HFFc6 (cell line): ENCODE measurements at regions not wholly inside any gene's neighbourhood (a gene's known extent, or its start where the extent isn't known, plus 50 kb on each side); places are given as distances from the start of the nearest gene placed in this dataset.

Experiments
- DNase-seq: peaks from one replicate; pipeline ENCODE4 v3.0.0-alpha.2; 2018
- H3K27ac Mint-ChIP-seq: 2 replicates; pipeline ENCODE4 v1.8.0; 2020; ENCODE audit warnings: mild to moderate bottlenecking, mixed read lengths
- H3K27me3 Mint-ChIP-seq: 2 replicates; pipeline ENCODE4 v1.8.0; 2021; ENCODE audit warnings: mild to moderate bottlenecking, moderate library complexity, mixed read lengths; ENCODE audit not compliant: insufficient read depth
- H3K36me3 Mint-ChIP-seq: 2 replicates; pipeline ENCODE4 v1.8.0; 2021; ENCODE audit warnings: low read depth, mixed read lengths
- H3K4me1 Mint-ChIP-seq: 2 replicates; pipeline ENCODE4 v1.8.0; 2020; ENCODE audit warnings: low read depth, mixed read lengths
- H3K4me3 Mint-ChIP-seq: 2 replicates; pipeline ENCODE4 v1.8.0; 2020; ENCODE audit warnings: mild to moderate bottlenecking, moderate library complexity, mixed read lengths
- H3K9me3 Mint-ChIP-seq: 2 replicates; pipeline ENCODE4 v1.8.0; 2020; ENCODE audit warnings: mild to moderate bottlenecking, mixed read lengths
- TF ChIP-seq, protein P1 (sequence below): fragments of 200-600 bp; sonication (generic); IDR thresholded peaks from 2 replicates; pipeline ENCODE4 v1.5.0; 2021; ENCODE audit warnings: antibody characterized with exemption, mild to moderate bottlenecking

DNA sequence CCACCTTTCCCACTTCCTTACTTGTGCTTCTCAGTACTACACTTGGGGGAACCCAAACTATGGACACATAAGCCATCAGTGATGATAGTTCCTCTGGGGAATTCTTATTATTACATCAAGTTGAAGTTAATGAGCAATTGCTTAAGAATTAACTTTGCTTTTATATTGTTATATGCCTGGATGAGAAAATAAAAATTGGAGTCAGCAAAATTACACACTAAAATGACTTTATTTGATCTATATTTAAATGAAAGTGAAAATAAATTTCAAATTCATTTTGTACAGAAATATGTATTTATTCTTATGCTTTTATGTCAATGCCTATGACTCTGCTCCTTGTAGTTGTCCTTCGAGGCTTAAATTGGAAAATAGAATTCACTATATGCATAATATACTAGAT, 149.4 kb upstream of the KCND2 start:
- H3K4me1 Mint-ChIP-seq, result no peaks in the 10 kb centered on the region
- no peaks in the 10 kb centered on the region for H3K27me3 Mint-ChIP-seq
- no peaks in the 10 kb centered on the region for H3K36me3 Mint-ChIP-seq
- H3K4me3 Mint-ChIP-seq, result no peak overlapping the region
- no peak for DNase-seq
- H3K27ac Mint-ChIP-seq, result no peak overlapping the region
- peaks cover 3% of the 10 kb centered on the region; the same call in 1 of the 2 replicates for H3K9me3 Mint-ChIP-seq
- TF ChIP-seq, protein P1, sequence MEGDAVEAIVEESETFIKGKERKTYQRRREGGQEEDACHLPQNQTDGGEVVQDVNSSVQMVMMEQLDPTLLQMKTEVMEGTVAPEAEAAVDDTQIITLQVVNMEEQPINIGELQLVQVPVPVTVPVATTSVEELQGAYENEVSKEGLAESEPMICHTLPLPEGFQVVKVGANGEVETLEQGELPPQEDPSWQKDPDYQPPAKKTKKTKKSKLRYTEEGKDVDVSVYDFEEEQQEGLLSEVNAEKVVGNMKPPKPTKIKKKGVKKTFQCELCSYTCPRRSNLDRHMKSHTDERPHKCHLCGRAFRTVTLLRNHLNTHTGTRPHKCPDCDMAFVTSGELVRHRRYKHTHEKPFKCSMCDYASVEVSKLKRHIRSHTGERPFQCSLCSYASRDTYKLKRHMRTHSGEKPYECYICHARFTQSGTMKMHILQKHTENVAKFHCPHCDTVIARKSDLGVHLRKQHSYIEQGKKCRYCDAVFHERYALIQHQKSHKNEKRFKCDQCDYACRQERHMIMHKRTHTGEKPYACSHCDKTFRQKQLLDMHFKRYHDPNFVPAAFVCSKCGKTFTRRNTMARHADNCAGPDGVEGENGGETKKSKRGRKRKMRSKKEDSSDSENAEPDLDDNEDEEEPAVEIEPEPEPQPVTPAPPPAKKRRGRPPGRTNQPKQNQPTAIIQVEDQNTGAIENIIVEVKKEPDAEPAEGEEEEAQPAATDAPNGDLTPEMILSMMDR, result no peak

- Mint-ChIP-seq H3K4me1 (no peaks in the 10 kb centered on the region), H3K27me3 (no peaks in the 10 kb centered on the region), H3K4me3 (no peak overlapping the region), H3K36me3 (no peaks in the 10 kb centered on the region), H3K27ac (no peak overlapping the region), H3K9me3 (peaks cover 38% of the 10 kb centered on the region)
- DNase-seq, result no peak
- TF ChIP-seq, protein P1, result no peak
These were observed 141.7 kb upstream of the KCND2 start for GRCh38 chr7:120131096-120131839.

DNA sequence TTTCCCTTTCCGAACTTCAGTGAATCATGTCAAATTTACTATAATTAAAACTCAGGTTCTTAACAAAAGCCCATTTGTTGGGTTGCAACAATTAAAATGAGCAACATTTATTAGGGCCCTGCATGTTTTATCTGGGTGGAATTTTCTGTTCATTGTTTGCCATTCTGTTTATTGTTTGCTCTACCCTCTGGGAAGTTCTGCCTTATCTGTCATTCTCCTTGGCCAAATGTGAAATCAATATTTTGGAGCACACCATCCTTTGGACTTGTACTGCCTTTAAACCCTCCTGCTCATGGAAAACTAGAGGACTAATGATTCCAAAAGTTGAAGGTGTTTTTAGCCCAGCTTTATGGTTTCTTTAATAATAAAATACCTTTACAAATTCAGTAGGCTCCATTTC, 134.5 kb upstream of the KCND2 start:
- TF ChIP-seq, protein P1, result no peak
- Mint-ChIP-seq H3K4me3 (no peak overlapping the region), H3K27me3 (no peaks in the 10 kb centered on the region; the same call in 1 of the 2 replicates), H3K27ac (no peak overlapping the region), H3K9me3 (peaks cover 5% of the 10 kb centered on the region), H3K4me1 (no peaks in the 10 kb centered on the region), H3K36me3 (no peaks in the 10 kb centered on the region)
- DNase-seq, result no peak

GRCh38 chr7:120156476-120156875, 116.5 kb upstream of the KCND2 start:
- H3K4me3 Mint-ChIP-seq, result no peak overlapping the region
- TF ChIP-seq, protein P1, result no peak

DNA sequence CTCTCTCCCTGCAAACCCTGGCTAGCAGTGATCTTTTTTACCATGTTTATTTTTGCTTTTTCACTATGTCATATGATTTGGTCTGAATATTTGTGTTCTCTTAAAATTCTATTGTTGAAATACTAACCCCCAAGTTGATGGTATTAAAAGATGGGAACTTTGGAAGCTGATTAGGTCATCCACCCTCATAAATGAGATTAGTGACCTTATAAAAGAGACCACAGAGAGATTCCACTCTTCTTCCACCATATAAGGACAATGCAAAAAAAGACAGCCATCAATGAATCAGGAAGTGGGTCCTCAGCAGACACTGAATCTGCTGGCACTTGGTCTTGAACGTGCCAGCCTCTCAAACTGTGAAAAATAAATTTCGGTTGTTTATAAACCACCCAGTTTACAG, 112.8 kb upstream of the KCND2 start:
- peaks cover 9% of the 10 kb centered on the region; the same call in 1 of the 2 replicates for H3K9me3 Mint-ChIP-seq
- TF ChIP-seq, protein P1, result no peak
- DNase-seq, result no peak
- H3K27me3 Mint-ChIP-seq, result no peaks in the 10 kb centered on the region
- no peak overlapping the region for H3K27ac Mint-ChIP-seq
- no peak overlapping the region for H3K4me3 Mint-ChIP-seq
- H3K4me1 Mint-ChIP-seq, result no peaks in the 10 kb centered on the region
- H3K36me3 Mint-ChIP-seq, result no peaks in the 10 kb centered on the region

More at GRCh38 chr7:120156476-120156875, 116.5 kb upstream of the KCND2 start:
- no peaks in the 10 kb centered on the region for H3K36me3 Mint-ChIP-seq
- peaks cover 6% of the 10 kb centered on the region for H3K9me3 Mint-ChIP-seq
- DNase-seq, result no peak
- H3K27ac Mint-ChIP-seq, result no peak overlapping the region
- H3K27me3 Mint-ChIP-seq, result no peaks in the 10 kb centered on the region
- no peaks in the 10 kb centered on the region for H3K4me1 Mint-ChIP-seq
